Vagina (tissue), 2 donors: ENCODE measurements at regions not wholly inside any gene's neighbourhood (a gene's known extent, or its start where the extent isn't known, plus 50 kb on each side); places are given as distances from the start of the nearest gene placed in this dataset.

Experiments
- DNase-seq, 2 donors: peaks; one replicate each; pipeline ENCODE4 v3.0.0-alpha.2; 2017; ENCODE audit errors: extremely low spot score in 2 of 2
- H3K27ac ChIP-seq: fragments of 200-600 bp; sonication (generic); one replicate; pipeline ENCODE4 v1.5.1; 2019
- H3K27me3 ChIP-seq: fragments of 200-600 bp; sonication (generic); one replicate; pipeline ENCODE4 v1.5.1; 2019
- H3K36me3 ChIP-seq, 2 donors: fragments of 200-600 bp; sonication (generic); one replicate each; pipeline ENCODE4 v1.5.1; 2017 to 2019
- H3K4me1 ChIP-seq: fragments of 200-600 bp; sonication (generic); one replicate; pipeline ENCODE4 v1.5.1; 2019
- H3K4me3 ChIP-seq, 2 donors: fragments of 200-600 bp; sonication (generic); 1 replicate in 1 of 2; 2 replicates in 1 of 2; pipeline ENCODE4 v1.5.1; 2016 to 2019
- H3K9me3 ChIP-seq: fragments of 200-600 bp; sonication (generic); one replicate; pipeline ENCODE4 v1.5.1; 2019
- POLR2A ChIP-seq, 2 donors: fragments of 450-650 bp; IDR thresholded peaks; one replicate each; pipeline ENCODE4 v1.6.1; 2017; ENCODE audit warnings: antibody characterized with exemption in 2 of 2, mild to moderate bottlenecking in 2 of 2, moderate library complexity in 2 of 2
- POLR2AphosphoS5 ChIP-seq, 2 donors: sonication (generic); formaldehyde crosslinking; IDR thresholded peaks; one replicate each; pipeline ENCODE4 v1.9.0; 2017; ENCODE audit warnings: antibody characterized with exemption in 2 of 2, mild to moderate bottlenecking in 2 of 2, low read depth in 1 of 2; ENCODE audit not compliant: insufficient read depth in 1 of 2
- intact Hi-C: fragments of 100-400 bp; cut with DNase I; formaldehyde crosslinking; loops from one replicate; pipeline ENCODE4 v1.15.1; 2023
- TF ChIP-seq, protein P1 (sequence below), 3 experiments: fragments of 450-650 bp in 2 of 3; fragments of 200-600 bp in 1 of 3; sonication (generic) in 1 of 3; IDR thresholded peaks; one replicate each; pipeline ENCODE4 v1.5.1; 2017 to 2019; ENCODE audit warnings: antibody characterized with exemption in 3 of 3, mild to moderate bottlenecking in 2 of 3, moderate library complexity in 2 of 3

DNA sequence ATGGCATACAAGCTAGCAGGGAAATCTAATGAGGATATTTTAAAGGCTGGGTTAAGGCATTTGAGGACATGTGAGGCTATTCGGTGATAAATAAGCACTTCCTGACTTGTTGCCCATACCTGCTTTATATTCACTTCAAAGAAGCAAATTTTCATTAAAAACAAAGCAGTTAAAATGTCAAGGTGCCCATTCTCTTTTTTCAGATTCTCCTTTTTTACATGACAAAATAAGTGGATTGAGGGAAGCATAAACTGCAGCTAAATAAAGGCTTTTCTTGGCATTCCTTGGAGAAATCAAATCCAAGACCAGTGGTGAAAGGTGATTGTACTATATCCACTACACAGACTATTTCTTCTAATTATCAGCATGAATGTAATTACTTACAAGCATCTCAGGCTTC is 166.9 kb downstream of the PTCSC3 start:
- no peaks in the 10 kb centered on the region for H3K36me3 ChIP-seq
- no peak for TF ChIP-seq POLR2AphosphoS5 (IDR thresholded peaks at IDR 0.05; ENCODE audit: insufficient read depth in 1 of 2, low read depth in 1 of 2)
- no peak for TF ChIP-seq POLR2A (IDR thresholded peaks at IDR 0.05)
- TF ChIP-seq, protein P1, sequence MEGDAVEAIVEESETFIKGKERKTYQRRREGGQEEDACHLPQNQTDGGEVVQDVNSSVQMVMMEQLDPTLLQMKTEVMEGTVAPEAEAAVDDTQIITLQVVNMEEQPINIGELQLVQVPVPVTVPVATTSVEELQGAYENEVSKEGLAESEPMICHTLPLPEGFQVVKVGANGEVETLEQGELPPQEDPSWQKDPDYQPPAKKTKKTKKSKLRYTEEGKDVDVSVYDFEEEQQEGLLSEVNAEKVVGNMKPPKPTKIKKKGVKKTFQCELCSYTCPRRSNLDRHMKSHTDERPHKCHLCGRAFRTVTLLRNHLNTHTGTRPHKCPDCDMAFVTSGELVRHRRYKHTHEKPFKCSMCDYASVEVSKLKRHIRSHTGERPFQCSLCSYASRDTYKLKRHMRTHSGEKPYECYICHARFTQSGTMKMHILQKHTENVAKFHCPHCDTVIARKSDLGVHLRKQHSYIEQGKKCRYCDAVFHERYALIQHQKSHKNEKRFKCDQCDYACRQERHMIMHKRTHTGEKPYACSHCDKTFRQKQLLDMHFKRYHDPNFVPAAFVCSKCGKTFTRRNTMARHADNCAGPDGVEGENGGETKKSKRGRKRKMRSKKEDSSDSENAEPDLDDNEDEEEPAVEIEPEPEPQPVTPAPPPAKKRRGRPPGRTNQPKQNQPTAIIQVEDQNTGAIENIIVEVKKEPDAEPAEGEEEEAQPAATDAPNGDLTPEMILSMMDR (IDR thresholded peaks at IDR 0.05), result no peak
- H3K4me1 ChIP-seq, result no peaks in the 10 kb centered on the region
- no peak overlapping the region for H3K4me3 ChIP-seq
- no peak for DNase-seq
- H3K27ac ChIP-seq, result no peak overlapping the region
- H3K27me3 ChIP-seq, result no peaks in the 10 kb centered on the region
- H3K9me3 ChIP-seq, result no peaks in the 10 kb centered on the region
- intact Hi-C loops, result no loop called here

GRCh38 chr14:36006623-36007022 is 169.9 kb downstream of the PTCSC3 start:
- intact Hi-C loops, result no loop called here
- H3K27ac ChIP-seq, result no peak overlapping the region
- H3K4me1 ChIP-seq, result no peaks in the 10 kb centered on the region
- DNase-seq, result no peak
- no peaks in the 10 kb centered on the region for H3K36me3 ChIP-seq
- no peak for TF ChIP-seq POLR2A (IDR thresholded peaks at IDR 0.05)
- TF ChIP-seq POLR2AphosphoS5 (IDR thresholded peaks at IDR 0.05; ENCODE audit: insufficient read depth in 1 of 2, low read depth in 1 of 2), result no peak
- TF ChIP-seq, protein P1 (IDR thresholded peaks at IDR 0.05), result no peak
- H3K4me3 ChIP-seq, result no peak overlapping the region
- no peaks in the 10 kb centered on the region for H3K27me3 ChIP-seq
- no peaks in the 10 kb centered on the region for H3K9me3 ChIP-seq

DNA sequence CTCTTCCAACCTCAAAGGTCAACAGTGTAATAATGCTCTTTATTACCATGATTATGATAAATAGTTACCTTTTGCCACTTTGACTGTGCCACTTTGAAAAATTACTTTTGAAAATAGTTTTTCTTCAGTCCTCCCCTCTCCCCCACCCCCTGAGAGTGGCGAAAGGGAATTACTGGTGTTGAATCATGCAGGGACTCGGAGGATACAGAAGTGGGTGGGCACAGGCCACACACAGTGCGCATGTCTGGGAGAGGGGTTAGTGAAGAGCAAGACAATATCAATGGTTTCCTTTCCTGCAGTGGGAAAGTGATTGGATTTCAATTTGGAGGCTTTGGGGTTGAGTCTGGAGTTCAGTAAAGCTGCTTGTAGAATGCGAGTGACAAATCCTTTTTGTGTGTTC is 170.9 kb downstream of the PTCSC3 start:
- H3K4me3 ChIP-seq, result no peak overlapping the region
- no peaks in the 10 kb centered on the region for H3K9me3 ChIP-seq
- no peaks in the 10 kb centered on the region for H3K27me3 ChIP-seq
- no peak for TF ChIP-seq POLR2A (IDR thresholded peaks at IDR 0.05)
- TF ChIP-seq, protein P1 (IDR thresholded peaks at IDR 0.05), result no peak
- no peak for TF ChIP-seq POLR2AphosphoS5 (IDR thresholded peaks at IDR 0.05; ENCODE audit: insufficient read depth in 1 of 2, low read depth in 1 of 2)
- no peak for DNase-seq
- no peaks in the 10 kb centered on the region for H3K36me3 ChIP-seq
- intact Hi-C loops, result no loop called here
- H3K27ac ChIP-seq, result no peak overlapping the region
- no peaks in the 10 kb centered on the region for H3K4me1 ChIP-seq

DNA sequence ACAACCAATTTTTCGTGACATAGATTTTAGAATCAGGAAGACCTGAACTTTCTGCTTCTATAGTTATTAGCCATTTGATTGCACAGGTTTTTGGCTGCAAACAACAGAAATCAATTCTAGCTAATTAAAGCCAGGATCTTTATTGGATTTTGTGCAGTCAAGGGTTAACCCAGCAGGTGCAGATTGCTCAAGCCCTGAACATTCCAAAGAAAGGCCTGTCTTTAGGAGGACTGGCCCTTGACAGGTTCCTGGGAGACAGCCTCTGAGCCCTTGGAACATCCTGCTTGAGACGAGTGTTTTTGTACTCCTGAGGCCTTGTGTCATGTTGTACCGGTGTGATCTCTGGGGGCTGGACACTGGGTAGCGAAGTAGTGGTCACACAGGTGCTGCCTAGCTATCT is 174.6 kb downstream of the PTCSC3 start:
- Histone ChIP-seq H3K27ac (no peak overlapping the region), H3K27me3 (no peaks in the 10 kb centered on the region), H3K4me1 (no peaks in the 10 kb centered on the region), H3K9me3 (no peaks in the 10 kb centered on the region), H3K36me3 (no peaks in the 10 kb centered on the region), H3K4me3 (no peak overlapping the region)
- intact Hi-C loops, result no loop called here
- no peak for DNase-seq
- TF ChIP-seq POLR2AphosphoS5 (IDR thresholded peaks at IDR 0.05; ENCODE audit: insufficient read depth in 1 of 2, low read depth in 1 of 2) (no peak), POLR2A (IDR thresholded peaks at IDR 0.05) (no peak)
- TF ChIP-seq, protein P1 (IDR thresholded peaks at IDR 0.05), result no peak

DNA sequence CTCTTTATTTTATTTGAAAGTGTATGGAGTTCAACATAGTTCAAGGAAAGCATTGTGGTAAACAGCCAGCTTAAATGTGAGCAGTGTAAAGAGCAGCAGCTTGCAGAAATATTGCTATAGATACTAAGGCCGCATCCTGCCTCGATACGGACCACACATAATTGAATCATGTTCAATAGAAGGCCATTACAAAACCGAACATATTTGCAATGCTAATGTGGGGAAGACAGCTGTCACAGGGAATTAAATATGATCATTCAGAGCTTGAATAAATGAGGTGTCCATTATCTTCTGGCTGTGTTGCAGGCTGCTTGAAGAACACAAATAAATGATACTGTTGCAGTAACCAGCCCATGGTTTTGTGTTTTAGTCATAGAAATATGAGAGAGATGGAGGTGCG is 173.2 kb downstream of the BRMS1L start:
- no peaks in the 10 kb centered on the region for H3K27me3 ChIP-seq
- TF ChIP-seq POLR2AphosphoS5 (IDR thresholded peaks at IDR 0.05; ENCODE audit: insufficient read depth in 1 of 2, low read depth in 1 of 2) (no peak), POLR2A (IDR thresholded peaks at IDR 0.05) (no peak)
- TF ChIP-seq, protein P1 (IDR thresholded peaks at IDR 0.05), result no peak
- H3K27ac ChIP-seq, result no peak overlapping the region
- no peak for DNase-seq
- H3K4me1 ChIP-seq, result no peaks in the 10 kb centered on the region
- H3K9me3 ChIP-seq, result no peaks in the 10 kb centered on the region
- H3K4me3 ChIP-seq, result no peak overlapping the region
- intact Hi-C loops, result no loop called here
- H3K36me3 ChIP-seq, result no peaks in the 10 kb centered on the region
